Occipital lobe (tissue), 1 donor: ENCODE measurements at regions not wholly inside any gene's neighbourhood (a gene's known extent, or its start where the extent isn't known, plus 50 kb on each side); places are given as distances from the start of the nearest gene placed in this dataset.
"Not testable (repeated sequence)": the region's sequence is repeated elsewhere in the genome, so short reads cannot be mapped to it uniquely, and the experiment has no call there.

Source experiments
- DNase-seq: peaks from one replicate; lab custom pipeline; 2025; lab: John Stamatoyannopoulos, UW

GRCh38 chr11:39462506-39462905 lies 1996.9 kb downstream of the LRRC4C start:
- DNase-seq, result no peak

GRCh38 chr11:39461066-39461465 lies 1998.4 kb downstream of the LRRC4C start:
- DNase-seq, result peak; percentile 10

- DNase-seq, result no peak
These were observed 1999.8 kb downstream of the LRRC4C start for GRCh38 chr11:39459606-39460005.

- DNase-seq, result no peak
These were observed 2001.0 kb downstream of the LRRC4C start for GRCh38 chr11:39458481-39458880.

GRCh38 chr11:39443424-39444022 lies 2015.9 kb downstream of the LRRC4C start:
- DNase-seq, result no peak

GRCh38 chr11:39442177-39442576 lies 2017.3 kb downstream of the LRRC4C start:
- no peak for DNase-seq

GRCh38 chr11:39435641-39436040 lies 2023.8 kb downstream of the LRRC4C start:
- DNase-seq, result no peak

GRCh38 chr11:39434466-39434865 lies 2025.0 kb downstream of the LRRC4C start:
- no peak for DNase-seq

GRCh38 chr11:39432929-39433328 lies 2026.5 kb downstream of the LRRC4C start:
- no peak for DNase-seq

GRCh38 chr11:39425226-39425625 lies 2034.2 kb downstream of the LRRC4C start:
- DNase-seq, result no peak

GRCh38 chr11:39412117-39412516 lies 2047.3 kb downstream of the LRRC4C start:
- peak; percentile 29 for DNase-seq

GRCh38 chr11:39385911-39386310 lies 2073.5 kb downstream of the LRRC4C start:
- DNase-seq, result no peak

GRCh38 chr11:39374963-39375698 lies 2084.3 kb downstream of the LRRC4C start:
- DNase-seq, result no peak

GRCh38 chr11:39367534-39367933 lies 2091.9 kb downstream of the LRRC4C start:
- no peak for DNase-seq

GRCh38 chr11:39365809-39366436 lies 2093.5 kb downstream of the LRRC4C start:
- no peak for DNase-seq

- no peak for DNase-seq
These were observed 2095.9 kb downstream of the LRRC4C start for GRCh38 chr11:39363571-39363970.

GRCh38 chr11:39361557-39361956 lies 2097.9 kb downstream of the LRRC4C start:
- DNase-seq, result no peak

- DNase-seq, result peak; percentile 18
These were observed 2113.5 kb downstream of the LRRC4C start for GRCh38 chr11:39345834-39346442.

- DNase-seq, result no peak
These were observed 2118.0 kb downstream of the LRRC4C start for GRCh38 chr11:39341461-39341860.

- not testable (repeated sequence) for DNase-seq
These were observed 2126.4 kb downstream of the LRRC4C start for GRCh38 chr11:39333006-39333405.

- no peak for DNase-seq
These were observed 2132.2 kb downstream of the LRRC4C start for GRCh38 chr11:39327302-39327701.

GRCh38 chr11:39311888-39312287 lies 2147.6 kb downstream of the LRRC4C start:
- DNase-seq, result not testable (repeated sequence)
